Ishikawa (cell line): ENCODE measurements at regions not wholly inside any gene's neighbourhood (a gene's known extent, or its start where the extent isn't known, plus 50 kb on each side); places are given as distances from the start of the nearest gene placed in this dataset.

ENCODE experiments used
- CEBPB ChIP-seq: IDR thresholded peaks from 2 replicates; pipeline ENCODE4 v1.6.1; 2012
- CREB1 ChIP-seq: IDR thresholded peaks from 2 replicates; pipeline ENCODE4 v1.6.1; 2012; ENCODE audit warnings: low read depth
- EGR1 ChIP-seq: IDR thresholded peaks from 2 replicates; pipeline ENCODE4 v1.6.1; 2012
- EP300 ChIP-seq: IDR thresholded peaks from 2 replicates; pipeline ENCODE4 v1.6.1; 2012; ENCODE audit warnings: borderline replicate concordance
- FOXM1 ChIP-seq: IDR thresholded peaks from 2 replicates; pipeline ENCODE4 v1.6.1; 2012; ENCODE audit warnings: low read depth, borderline replicate concordance
- MAX ChIP-seq: IDR thresholded peaks from 2 replicates; pipeline ENCODE4 v1.6.1; 2012
- NFIC ChIP-seq: IDR thresholded peaks from 2 replicates; pipeline ENCODE4 v1.6.1; 2012
- RAD21 ChIP-seq: IDR thresholded peaks from 2 replicates; pipeline ENCODE4 v1.6.1; 2012; ENCODE audit warnings: low read depth
- REST ChIP-seq: IDR thresholded peaks from 2 replicates; pipeline ENCODE4 v1.6.1; 2012; ENCODE audit warnings: low read depth, mild to moderate bottlenecking
- TAF1 ChIP-seq: IDR thresholded peaks from 2 replicates; pipeline ENCODE4 v1.6.1; 2012; ENCODE audit warnings: low read depth, mild to moderate bottlenecking
- TCF12 ChIP-seq: IDR thresholded peaks from 2 replicates; pipeline ENCODE4 v1.6.1; 2012; ENCODE audit warnings: low read depth
- TEAD4 ChIP-seq: IDR thresholded peaks from 2 replicates; pipeline ENCODE4 v1.6.1; 2012
- USF1 ChIP-seq: IDR thresholded peaks from 2 replicates; pipeline ENCODE4 v1.6.1; 2012
- YY1 ChIP-seq: IDR thresholded peaks from 2 replicates; pipeline ENCODE4 v1.6.1; 2012; ENCODE audit warnings: low read depth
- ZBTB7A ChIP-seq: IDR thresholded peaks from 2 replicates; pipeline ENCODE4 v1.6.1; 2012; ENCODE audit warnings: low read depth

- TF ChIP-seq FOXM1 = no peak
- TF ChIP-seq NFIC = no peak
- TF ChIP-seq TCF12 = no peak
- no peak for TF ChIP-seq EP300
- TF ChIP-seq USF1 = no peak
- TF ChIP-seq CREB1 = no peak
- TF ChIP-seq REST = no peak
- no peak for TF ChIP-seq TAF1
- TF ChIP-seq EGR1 = no peak
- no peak for TF ChIP-seq ZBTB7A
- no peak for TF ChIP-seq TEAD4
- no peak for TF ChIP-seq YY1
- TF ChIP-seq RAD21 = no peak
- TF ChIP-seq MAX = no peak
- TF ChIP-seq CEBPB = no peak
Observed at GRCh38 chr3:178172121-178172520, 364.1 kb upstream of the KCNMB2 start.

- TF ChIP-seq REST (no peak), TEAD4 (no peak), FOXM1 (no peak), YY1 (no peak), RAD21 (no peak), MAX (no peak), EP300 (no peak), TAF1 (no peak), CREB1 (no peak), EGR1 (no peak), NFIC (no peak), TCF12 (no peak), ZBTB7A (no peak), CEBPB (no peak), USF1 (no peak)
Observed at GRCh38 chr3:178174201-178174915, 361.9 kb upstream of the KCNMB2 start.

- TF ChIP-seq FOXM1 = no peak
- TF ChIP-seq EGR1 = no peak
- TF ChIP-seq USF1 = no peak
- no peak for TF ChIP-seq YY1
- no peak for TF ChIP-seq TEAD4
- no peak for TF ChIP-seq TAF1
- TF ChIP-seq RAD21 = no peak
- no peak for TF ChIP-seq CEBPB
- no peak for TF ChIP-seq TCF12
Observed at GRCh38 chr3:178181088-178181487, 355.1 kb upstream of the KCNMB2 start.

GRCh38 chr3:178181784-178182183 lies 354.5 kb upstream of the KCNMB2 start:
- TF ChIP-seq CREB1 = no peak
- no peak for TF ChIP-seq TCF12
- no peak for TF ChIP-seq TAF1

GRCh38 chr3:178182337-178182779 lies 353.9 kb upstream of the KCNMB2 start:
- TF ChIP-seq USF1 (no peak), ZBTB7A (no peak), TAF1 (no peak), EP300 (no peak), FOXM1 (no peak), MAX (no peak), RAD21 (no peak), YY1 (no peak), TCF12 (no peak), EGR1 (no peak), TEAD4 (no peak), CREB1 (no peak), CEBPB (no peak), REST (no peak), NFIC (no peak)
